ENCODE measurements at regions not wholly inside any gene's neighbourhood (a gene's known extent, or its start where the extent isn't known, plus 50 kb on each side); places are given as distances from the start of the nearest gene placed in this dataset.
A peak's percentile ranks its signal among the peaks of the same experiment; 100 is the strongest.

DNA sequence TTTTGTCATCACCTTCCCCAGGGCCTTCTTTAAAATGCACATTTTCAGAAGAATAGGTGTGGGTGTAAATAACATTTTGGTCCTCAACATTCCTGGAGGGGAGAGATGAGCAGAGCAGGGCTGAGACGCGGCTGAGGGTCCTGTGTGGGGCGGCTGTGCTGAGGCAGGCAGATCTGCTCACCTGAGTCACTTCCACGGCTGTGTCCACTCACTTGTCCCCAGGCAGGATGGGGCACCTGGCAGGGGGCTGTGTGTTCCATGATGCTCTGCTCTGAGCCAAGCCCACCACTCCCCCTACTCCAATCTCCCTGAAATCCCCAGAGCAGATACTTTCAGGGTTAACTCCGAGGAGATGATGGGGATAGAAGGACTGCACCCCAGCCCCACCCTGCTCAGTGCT, 93.8 kb downstream of the GLRX3 start:
- no peak for DNase-seq (ENCODE audit: low read depth)

DNA sequence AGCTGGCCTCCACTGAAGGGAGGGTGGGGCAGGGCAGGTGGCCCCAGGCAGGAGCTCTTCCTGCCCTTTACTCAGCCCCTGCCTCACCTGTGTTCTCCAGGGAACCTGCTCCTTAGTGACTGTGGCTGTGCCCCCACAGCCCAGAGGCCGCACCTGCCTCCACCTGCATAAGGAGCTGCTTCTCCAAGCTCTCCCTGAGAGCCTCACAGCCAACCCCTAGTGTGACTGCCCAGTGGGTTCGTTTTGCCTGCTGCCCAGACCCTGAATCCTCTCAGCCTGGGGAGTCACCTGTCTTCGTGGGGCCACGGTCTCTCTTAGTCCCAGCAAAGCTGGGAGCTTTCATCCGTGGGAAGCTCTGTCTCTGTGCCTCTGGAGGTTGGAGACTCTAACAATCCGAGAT, 94.4 kb downstream of the GLRX3 start:
- no peak for DNase-seq (ENCODE audit: low read depth)

DNA sequence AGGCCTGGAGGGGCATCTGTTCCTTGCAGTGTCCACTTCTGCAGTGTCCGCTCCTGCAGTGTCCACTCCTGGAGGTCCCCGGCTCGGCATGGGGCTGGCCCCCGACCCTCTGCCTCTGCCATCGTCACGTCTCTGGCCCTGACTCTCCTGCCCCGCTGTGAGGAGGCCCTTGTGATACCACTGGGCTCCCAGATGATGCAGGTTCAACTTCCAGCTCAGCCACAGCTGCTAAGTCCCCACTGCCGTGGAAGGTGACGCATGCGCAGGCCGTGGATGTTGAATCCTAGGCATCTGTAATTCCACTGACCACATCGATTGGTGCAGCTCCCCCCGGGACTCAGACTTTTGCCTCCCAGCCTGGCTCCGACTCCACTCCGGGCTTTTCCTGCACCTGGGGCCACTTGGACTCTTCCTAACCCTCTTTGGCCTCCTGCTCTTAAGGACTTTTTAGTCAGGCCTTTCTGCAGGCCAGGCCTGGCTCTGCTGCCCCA, 95.1 kb downstream of the GLRX3 start:
- DNase-seq (ENCODE audit: low read depth): no peak

DNA sequence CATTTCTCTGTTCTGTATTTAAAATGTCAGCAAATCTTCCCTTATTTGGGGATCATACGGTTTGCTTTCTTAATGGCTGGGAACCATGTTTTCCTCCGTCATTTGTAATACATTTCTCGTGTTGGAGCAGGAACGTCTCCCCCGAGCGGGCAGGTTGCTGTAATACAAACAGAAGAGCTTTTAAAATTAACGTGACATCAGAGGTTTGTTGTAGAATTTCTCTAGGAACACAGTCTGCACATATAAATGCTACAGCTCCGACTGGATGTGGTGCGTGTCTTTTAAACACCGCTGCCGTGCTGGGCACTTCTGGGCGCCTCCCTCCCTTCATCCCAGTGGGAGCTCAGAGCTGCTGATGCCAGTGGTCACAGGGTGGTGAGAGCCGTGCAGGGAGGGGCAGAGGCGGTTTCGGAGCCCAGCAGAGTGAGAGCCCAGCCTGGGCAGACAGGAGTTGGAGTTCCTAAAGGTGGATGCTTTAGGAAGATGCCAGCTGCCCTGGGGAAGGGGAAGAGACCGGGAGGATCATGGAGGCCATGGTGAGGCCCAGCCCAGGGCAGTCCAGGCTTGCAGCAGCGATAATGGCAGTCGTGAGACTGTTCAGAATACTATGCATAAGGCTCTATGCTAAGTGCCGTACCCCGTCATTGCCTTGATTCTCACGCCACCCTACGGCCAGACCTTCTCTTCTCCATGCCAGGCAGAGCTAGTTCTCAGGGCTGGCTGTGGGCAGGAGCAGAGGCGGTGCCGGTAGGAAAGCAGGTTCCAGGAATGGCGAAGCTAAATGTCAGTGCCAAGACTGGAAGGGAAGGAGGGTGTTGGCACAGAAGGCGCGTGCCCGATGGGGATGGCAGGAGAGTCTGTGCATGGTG, 96.2 kb downstream of the GLRX3 start:
- DNase-seq (ENCODE audit: low read depth): no peak

DNA sequence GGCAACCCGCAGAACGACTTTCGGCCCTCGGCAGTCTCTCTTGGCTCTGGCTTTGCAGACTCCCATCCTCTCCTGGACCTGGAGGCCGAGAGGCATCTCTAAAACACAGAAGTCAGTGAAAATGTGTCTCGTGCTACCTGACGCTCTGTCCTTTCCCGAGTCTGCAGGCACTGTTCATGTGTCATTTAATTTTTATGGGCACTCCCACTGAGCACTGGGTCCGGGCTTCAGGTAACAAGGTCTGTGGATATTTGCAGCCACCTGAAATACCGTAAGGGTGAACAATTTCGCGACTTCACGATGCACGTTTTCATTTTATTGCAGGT, 96.8 kb downstream of the GLRX3 start:
- no peak for DNase-seq (ENCODE audit: low read depth)

DNA sequence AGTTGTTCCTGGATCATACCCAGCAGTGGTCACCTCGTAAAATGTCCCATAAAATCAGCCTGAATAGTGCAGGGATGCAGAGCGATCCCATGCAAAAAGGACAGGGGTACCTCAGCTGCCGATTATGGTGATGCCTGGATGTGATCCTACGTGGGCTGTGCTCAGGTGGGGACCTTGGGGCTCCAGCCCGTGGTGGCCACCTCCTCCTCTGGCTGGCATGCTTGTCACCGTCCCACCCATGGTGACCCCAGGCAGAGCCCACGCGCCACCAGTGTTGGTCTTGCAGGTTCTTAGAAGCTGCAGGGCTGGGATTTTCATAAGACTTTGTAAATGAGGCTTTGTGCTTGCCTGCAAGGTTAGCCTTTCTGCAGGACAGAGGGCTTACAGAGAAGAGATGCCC, 97.2 kb downstream of the GLRX3 start:
- no peak for DNase-seq (ENCODE audit: low read depth)

DNA sequence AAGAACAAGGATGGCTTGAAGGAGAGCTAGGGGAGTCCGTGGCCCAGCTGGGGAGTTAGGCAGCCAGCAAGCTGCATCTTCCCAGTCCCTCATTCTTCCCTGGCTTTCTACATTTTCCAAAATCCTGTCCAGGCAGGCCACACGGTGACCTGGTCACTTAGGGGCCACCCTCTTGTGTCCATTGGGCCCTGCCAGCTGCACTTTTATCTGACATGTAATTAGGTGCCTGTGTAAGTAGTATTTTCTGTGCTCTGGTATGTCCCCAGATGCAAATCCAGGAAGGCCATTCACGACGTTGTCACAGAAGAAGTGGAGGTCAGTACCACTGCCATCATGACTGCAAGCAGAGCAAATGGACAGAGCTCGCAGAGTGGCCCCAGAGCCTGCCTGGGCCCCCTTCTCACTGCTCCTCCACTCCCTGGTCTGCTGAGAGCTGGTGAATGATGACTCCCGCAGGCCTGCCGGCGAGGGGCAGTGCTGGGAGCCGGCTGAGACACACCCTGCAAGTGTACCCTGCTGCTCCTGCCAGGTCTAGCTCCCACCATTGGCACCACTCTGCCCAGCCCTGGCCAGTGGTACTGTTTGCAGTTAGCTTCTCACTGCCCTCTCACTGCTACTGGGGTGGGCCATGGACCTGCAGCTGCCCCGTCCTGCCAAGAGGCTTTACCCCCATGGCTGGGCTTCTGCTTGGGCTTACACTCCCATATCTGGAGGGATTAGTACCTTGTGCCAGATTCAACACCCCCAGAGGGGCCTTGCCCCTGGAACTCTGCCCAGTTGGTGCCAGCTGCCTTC, 98.2 kb downstream of the GLRX3 start:
- no peak for DNase-seq (ENCODE audit: low read depth)

DNA sequence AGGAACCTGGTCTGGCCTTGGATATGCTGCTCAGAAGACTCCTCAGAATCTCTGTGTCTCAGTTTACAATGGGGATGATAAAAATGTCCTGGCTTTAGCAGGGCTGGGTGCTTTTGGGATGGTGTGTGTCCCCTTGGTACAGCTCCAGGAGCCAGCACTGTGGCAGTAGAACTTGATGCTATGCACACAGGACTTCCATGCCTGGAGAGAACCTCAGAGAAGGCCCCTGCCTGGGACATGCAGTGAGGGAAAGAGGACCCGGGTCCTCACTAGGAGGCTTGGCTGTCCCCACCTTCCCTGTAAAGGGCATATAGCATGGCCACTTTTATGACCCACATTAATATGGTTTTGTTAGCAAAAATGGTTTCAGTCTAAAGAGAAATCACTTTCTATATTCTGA, 100.5 kb downstream of the GLRX3 start:
- DNase-seq (ENCODE audit: low read depth): no peak

DNA sequence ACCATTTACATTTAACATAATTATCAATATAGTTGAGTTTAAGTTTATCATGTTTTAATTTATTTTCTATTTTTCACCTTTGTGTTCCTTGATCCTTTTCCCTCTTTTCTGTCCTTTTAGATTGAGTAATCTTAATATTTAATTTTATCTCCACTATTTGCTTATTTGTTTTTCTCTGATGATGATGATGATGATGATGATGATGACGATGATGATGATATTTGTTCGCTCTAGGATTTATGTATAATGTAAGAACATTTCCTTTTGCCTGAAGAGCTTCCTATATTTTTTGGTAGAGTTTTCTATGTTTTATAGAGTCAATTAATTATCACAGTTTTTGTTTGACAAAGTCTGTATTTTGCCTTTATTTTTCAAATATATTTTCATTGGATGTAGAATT, 104.2 kb downstream of the GLRX3 start:
- no peak for DNase-seq (ENCODE audit: low read depth)

DNA sequence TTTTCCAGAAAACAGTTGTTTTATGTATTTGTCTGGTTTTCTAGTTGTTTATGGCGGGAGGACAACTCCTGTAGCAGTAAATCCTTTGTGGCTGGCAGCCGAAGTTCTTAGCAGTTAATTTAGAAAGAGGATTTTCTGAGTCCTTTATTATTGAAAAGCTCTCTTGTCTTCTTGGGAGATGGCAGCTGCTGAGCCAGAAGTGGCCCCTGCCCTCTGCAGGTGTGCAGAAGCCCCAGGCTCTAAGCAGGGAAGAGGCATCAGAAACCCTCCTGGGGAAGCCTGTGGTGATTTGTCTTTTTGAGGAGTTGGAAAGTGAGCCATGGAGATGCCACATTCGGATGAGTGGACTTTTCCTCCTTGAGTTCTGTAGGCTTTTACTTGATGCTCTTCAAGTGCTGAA, 106.3 kb downstream of the GLRX3 start:
- DNase-seq (ENCODE audit: low read depth): no peak

DNA sequence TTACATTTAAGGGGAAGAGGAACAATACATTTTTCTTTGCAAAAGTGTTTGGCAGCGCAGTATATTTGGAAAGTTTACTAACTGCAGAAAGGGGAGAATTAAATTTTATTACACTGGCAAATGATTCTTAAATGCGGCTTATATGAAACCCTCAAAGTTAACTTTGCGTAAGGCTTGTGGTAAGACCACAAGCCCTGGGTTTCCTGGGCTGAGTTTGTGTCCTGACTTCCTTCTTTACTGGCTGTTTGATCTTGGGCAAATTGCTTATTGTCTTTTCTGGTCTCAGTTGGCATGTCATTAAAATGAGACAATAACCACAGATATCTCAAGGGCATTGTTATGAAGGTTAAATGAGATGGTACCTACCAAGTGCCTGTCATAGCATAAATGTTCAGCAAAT, 106.8 kb downstream of the GLRX3 start:
- no peak for DNase-seq (ENCODE audit: low read depth)

DNA sequence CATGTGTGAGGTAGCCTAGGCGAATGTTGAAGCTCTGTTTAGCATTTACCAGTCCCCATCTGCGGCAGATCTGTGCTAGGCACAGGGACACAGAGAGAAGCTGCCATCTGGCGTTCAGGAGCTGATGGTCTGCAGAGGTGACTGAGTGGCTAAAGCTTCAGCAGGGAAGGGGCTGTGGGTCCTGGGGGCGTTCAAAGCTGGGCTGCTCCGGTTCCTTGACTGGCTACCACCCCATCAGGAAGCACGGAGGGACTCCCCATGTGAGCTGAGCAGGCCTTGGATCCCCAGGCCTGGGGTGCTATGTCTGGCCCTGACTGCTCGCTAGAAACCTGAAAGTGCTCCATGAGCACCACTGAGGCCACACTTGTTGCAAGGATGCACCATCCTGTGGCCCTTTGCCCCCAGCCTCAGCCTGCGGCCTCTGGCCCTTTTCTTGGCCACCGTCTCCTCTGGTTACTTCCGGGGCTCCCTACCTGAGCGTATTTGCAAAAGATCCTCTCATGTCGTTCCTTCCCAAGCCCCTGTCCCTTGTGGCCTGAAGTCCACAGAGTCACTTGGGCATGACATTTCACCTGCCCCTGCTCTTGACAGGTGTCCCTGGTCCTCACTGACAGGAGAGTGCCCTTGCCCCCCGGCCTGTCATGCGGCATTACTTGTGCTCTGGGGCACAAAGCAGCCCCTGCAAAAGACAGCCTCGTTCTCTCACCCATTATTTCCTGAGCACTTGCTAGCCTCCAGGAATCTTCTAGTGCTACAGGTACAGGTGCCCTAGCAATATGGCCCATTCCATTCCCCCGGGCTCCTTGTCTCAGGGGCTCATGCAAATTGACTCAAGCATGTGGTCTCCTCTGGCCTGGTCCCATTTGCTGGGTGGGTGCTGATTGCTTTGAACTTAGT, 108.1 kb downstream of the GLRX3 start:
- no peak for DNase-seq (ENCODE audit: low read depth)

DNA sequence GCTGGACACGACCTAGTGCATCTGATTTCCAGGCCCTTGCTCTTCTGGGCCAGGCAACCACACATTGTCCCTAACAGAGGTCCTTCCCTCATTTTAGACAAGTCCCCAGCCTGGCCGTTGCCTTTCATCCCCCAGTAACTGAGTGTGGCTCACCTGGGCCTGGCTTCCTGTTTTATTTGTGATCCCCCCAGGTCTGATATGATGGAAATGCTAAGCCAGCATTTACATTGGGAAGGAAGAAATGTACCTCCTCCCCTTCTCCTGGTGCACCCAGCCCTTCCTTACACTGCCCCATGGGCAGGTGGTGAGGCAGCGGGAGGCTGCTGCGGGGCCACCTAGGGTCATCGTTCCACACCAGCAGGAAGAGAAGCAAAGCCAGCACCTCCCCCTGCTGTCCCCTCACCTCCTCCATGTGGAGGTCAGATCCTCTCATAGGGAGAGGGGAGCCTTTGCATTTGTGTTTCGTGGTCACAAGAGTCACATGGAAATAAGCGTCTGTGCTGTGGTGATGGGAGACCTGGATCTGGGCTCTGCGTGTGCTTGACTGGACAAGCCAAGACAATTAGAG, 108.8 kb downstream of the GLRX3 start:
- no peak for DNase-seq (ENCODE audit: low read depth)

DNA sequence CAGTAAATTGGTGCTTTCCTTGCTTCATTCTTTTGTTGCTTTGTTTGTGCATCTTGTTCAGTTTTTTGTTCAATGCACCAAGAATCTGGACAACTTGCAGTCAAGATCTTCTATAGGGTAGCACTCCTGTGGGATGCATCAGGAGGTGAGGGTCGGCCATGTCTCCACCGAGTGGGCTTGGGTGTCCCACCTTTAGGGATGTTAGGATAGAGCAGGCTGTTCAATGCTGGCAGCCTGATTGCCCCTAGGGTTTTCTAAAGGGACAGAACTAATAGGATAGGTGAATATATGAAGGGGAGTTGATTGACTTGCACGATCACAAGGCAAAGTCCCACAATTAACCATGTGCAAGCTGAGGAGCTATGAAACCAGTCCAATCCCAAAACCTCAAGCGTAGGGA, 109.9 kb downstream of the GLRX3 start:
- DNase-seq (ENCODE audit: low read depth): no peak

DNA sequence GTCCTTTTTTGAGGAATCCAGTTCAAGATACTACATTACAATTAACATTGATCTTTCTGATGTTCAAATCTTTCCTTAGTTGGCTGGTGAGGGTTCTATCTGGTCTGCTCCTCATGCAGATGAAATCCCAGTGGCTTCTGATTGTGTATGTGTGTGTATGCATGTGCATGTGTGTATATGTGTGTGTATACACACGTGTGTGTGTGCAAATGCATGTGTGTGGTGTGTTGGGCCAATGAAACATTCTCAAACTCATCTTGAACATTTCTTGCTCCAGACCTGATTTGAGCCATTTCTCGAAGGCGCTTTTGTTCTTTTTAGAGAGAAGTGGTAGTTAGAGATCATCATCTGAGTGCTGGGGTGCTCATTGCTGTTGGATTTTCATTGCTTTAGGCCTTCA, 113.9 kb downstream of the GLRX3 start:
- DNase-seq (ENCODE audit: low read depth): no peak

DNA sequence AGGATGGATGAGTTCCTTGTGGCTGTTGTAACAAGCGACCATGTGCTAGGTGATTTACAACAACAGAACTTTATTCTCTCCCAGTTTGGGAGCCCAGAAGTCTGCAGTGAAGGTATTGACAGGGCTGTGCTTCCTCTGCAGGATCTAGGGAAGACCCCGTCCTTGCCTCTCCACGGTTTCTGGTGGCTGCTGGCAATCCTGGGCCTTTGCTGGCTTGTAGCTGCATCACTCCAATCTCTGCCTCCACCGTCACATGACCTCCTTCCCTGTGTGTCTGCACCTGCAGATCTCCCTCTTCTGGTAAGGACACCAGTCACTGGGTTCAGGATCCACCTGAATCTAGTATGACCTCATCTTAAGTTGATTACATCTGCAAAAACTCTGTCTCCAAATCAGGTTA, 115.6 kb downstream of the GLRX3 start:
- no peak for DNase-seq (ENCODE audit: low read depth)

DNA sequence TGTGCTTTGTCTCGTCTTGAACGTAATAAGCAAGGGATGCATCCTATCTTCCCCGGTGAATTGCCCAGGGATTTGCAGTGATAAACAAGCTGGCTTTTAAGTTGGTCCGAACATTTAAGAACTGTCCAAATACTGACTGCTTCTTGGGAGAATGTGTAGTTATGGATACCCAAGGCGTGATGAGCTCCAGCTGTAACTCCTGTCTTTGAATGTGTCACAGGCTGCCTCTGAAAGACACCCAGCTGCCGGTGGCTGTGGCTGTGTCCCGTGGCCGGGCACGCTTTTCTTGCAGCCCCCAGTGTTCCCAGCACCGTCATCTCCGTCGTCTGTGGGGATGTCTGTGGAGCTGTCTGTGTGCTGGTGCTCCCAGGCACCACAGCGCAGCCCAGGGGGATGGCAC, 118.1 kb downstream of the GLRX3 start:
- DNase-seq (ENCODE audit: low read depth): no peak

DNA sequence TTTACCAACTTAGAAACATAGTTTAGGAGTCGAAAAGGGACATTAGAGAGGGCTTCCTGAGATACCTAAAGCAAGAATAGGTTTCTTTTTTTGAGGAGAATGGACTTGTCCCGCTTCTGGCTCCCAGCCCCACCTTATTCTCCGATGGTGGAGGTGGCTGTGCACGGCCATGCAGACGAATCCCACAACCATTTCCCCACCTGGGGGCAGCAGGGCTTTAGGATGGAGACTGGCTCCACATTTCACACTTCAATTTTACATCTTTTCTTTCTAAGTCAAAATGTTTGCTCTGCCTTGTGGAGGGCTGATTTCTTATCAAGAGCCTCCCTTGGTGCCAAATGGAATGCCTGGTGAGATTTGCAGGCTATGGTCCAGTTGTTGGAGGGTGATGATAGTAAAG, 118.5 kb downstream of the GLRX3 start:
- DNase-seq (ENCODE audit: low read depth): peak; percentile 2

DNA sequence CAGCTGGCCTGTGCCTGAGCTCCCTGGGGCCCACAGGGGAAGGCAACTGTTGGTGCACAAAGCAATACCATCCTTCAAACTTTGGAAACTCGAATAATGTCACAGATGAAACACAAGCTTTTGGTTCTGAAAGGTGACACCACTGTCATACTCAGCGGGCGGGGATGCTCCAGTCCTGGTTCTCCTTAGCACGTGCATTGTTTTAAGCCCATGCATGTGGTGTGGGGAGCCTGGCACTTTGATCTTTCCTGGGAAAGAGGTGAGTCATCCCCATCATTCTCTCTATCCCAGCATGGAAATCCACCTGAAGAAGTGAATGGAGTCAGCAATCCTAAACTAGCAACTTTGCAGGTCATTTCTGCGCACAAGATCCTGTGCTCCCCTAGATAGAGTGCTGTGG, 119.6 kb downstream of the GLRX3 start:
- DNase-seq (ENCODE audit: low read depth): no peak

DNA sequence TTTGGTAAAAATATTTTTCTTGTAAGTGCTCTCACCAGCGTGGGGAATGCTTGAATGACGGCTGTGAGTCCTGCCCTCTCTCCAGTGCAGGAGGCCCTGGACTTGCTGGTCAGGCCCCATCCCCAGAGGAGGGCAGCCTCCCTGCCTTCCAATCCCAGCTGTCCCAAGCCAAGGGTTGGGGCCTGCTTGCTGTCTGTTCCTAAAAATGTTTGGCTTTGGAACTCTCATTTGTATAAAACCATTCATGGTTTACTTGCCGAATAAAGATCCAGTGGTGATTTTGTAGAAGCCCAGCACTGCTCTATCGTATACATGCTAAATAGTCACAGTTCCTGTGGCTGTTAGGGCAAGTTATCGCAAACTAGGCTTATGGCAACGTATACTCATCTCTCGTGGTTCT, 121.7 kb downstream of the GLRX3 start:
- DNase-seq (ENCODE audit: low read depth): no peak

DNA sequence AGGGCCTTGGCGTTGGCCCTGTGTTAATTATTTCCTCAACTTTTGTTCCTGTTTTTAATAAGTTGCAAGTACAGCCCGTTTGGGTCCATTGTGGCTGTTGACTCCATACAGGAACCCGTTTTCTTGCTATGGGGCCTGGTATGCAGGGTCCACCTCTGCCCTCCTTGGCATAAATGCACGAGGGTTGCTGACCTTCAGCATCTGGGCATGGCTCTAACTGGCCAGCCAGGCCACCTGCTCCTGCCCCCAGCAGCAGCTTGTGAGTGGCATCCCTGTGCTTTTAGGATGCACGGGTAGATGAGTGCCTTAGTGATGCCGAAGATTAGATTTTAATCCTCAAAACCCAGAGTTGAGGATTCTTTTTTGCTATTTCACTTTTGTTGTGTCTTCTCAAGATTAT, 123.2 kb downstream of the GLRX3 start:
- no peak for DNase-seq (ENCODE audit: low read depth)

DNA sequence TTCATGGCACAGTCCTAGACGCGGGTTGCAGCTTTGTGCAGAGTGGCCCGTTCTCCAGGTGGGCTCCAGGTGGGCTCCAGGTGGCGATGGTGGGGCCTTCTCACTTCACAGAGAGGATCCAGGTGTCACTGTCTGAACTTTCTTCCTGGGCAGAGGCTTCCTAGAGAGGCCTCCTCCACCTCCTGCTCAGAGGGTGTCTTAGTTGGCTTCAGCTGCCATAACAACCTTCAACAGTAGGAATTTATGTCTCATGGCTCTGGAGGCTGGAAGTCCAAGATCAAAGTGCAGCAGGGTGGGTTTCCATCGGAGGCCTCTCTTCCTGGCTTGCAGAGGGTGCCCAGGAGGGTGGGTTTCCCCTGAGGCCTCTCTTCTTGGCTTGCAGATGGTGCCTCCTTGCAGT, 125.1 kb downstream of the GLRX3 start:
- no peak for DNase-seq (ENCODE audit: low read depth)
